HFF-Myc (cell line): ENCODE measurements at regions not wholly inside any gene's neighbourhood (a gene's known extent, or its start where the extent isn't known, plus 50 kb on each side); places are given as distances from the start of the nearest gene placed in this dataset.

Experiments
- DNase-seq: peaks from one replicate; pipeline ENCODE4 v3.0.0-alpha.2; 2011; ENCODE audit warnings: low read depth; ENCODE audit errors: extremely low read depth
- H3K4me3 ChIP-seq: replicated peaks from 2 replicates; pipeline ENCODE4 v1.5.1; 2011; ENCODE audit warnings: low read depth, mild to moderate bottlenecking, control low read depth, low read length
- CTCF ChIP-seq: IDR thresholded peaks from 2 replicates; pipeline ENCODE4 v1.5.1; 2012; ENCODE audit warnings: mild to moderate bottlenecking, low read depth, low read length, control low read depth; ENCODE audit errors: missing control alignments

- no peak for DNase-seq
- no peak for TF ChIP-seq CTCF
- H3K4me3 ChIP-seq, result no peak overlapping the region
These were observed 88.2 kb downstream of the GJA1 start for GRCh38 chr6:121523628-121524027.

GRCh38 chr6:121526282-121526681 is 90.8 kb downstream of the GJA1 start:
- TF ChIP-seq CTCF, result no peak
- no peak overlapping the region for H3K4me3 ChIP-seq
- no peak for DNase-seq

- no peak overlapping the region for H3K4me3 ChIP-seq
- no peak for DNase-seq
- no peak for TF ChIP-seq CTCF
These were observed 96.3 kb downstream of the GJA1 start for GRCh38 chr6:121531658-121532169.

- no peak overlapping the region for H3K4me3 ChIP-seq
- no peak for TF ChIP-seq CTCF
- no peak for DNase-seq
These were observed 97.9 kb downstream of the GJA1 start for GRCh38 chr6:121533321-121533841.

GRCh38 chr6:121535777-121536176 is 100.3 kb downstream of the GJA1 start:
- DNase-seq, result no peak
- H3K4me3 ChIP-seq, result no peak overlapping the region
- no peak for TF ChIP-seq CTCF

- H3K4me3 ChIP-seq, result no peak overlapping the region
- no peak for DNase-seq
- no peak for TF ChIP-seq CTCF
These were observed 100.9 kb downstream of the GJA1 start for GRCh38 chr6:121536345-121536744.

GRCh38 chr6:121539439-121539838 is 104.0 kb downstream of the GJA1 start:
- TF ChIP-seq CTCF, result no peak
- no peak for DNase-seq
- H3K4me3 ChIP-seq, result no peak overlapping the region
